HG02763 (cell line): ENCODE measurements at regions not wholly inside any gene's neighbourhood (a gene's known extent, or its start where the extent isn't known, plus 50 kb on each side); places are given as distances from the start of the nearest gene placed in this dataset.
"Not testable (repeated sequence)": the region's sequence is repeated elsewhere in the genome, so short reads cannot be mapped to it uniquely, and the experiment has no call there.

Source experiments
- ATAC-seq: cut with Tn5 transposase; IDR thresholded peaks from one replicate; pipeline ENCODE4 v1.9.1; 2021; ENCODE audit warnings: mild to moderate bottlenecking, moderate library complexity; ENCODE audit not compliant: unreplicated experiment

- ATAC-seq, result peak; percentile 65
These were observed 404.4 kb downstream of the SLC6A15 start for GRCh38 chr12:84507956-84508850.

- ATAC-seq, result no peak
These were observed 406.3 kb downstream of the SLC6A15 start for GRCh38 chr12:84506282-84506681.

- ATAC-seq, result peak; percentile 81
These were observed 409.5 kb downstream of the SLC6A15 start for GRCh38 chr12:84502907-84503787.

- no peak for ATAC-seq
These were observed 410.3 kb downstream of the SLC6A15 start for GRCh38 chr12:84502180-84502860.

GRCh38 chr12:84497819-84498218 is 414.8 kb downstream of the SLC6A15 start:
- no peak for ATAC-seq

GRCh38 chr12:84495711-84496110 is 416.9 kb downstream of the SLC6A15 start:
- no peak for ATAC-seq

- ATAC-seq, result no peak
These were observed 420.2 kb downstream of the SLC6A15 start for GRCh38 chr12:84492351-84492883.

- ATAC-seq, result no peak
These were observed 427.8 kb downstream of the SLC6A15 start for GRCh38 chr12:84484798-84485197.

- ATAC-seq, result no peak
These were observed 431.8 kb downstream of the SLC6A15 start for GRCh38 chr12:84480803-84481202.

- no peak for ATAC-seq
These were observed 442.2 kb downstream of the SLC6A15 start for GRCh38 chr12:84470361-84470760.

GRCh38 chr12:84464616-84465015 is 448.0 kb downstream of the SLC6A15 start:
- no peak for ATAC-seq

- no peak for ATAC-seq
These were observed 448.7 kb downstream of the SLC6A15 start for GRCh38 chr12:84463741-84464495.

- ATAC-seq, result no peak
These were observed 457.0 kb downstream of the SLC6A15 start for GRCh38 chr12:84455598-84455997.

GRCh38 chr12:84446478-84446877 is 466.1 kb downstream of the SLC6A15 start:
- not testable (repeated sequence) for ATAC-seq

- no peak for ATAC-seq
These were observed 476.5 kb downstream of the SLC6A15 start for GRCh38 chr12:84436134-84436533.

- ATAC-seq, result no peak
These were observed 476.9 kb downstream of the SLC6A15 start for GRCh38 chr12:84435682-84436081.

- ATAC-seq, result no peak
These were observed 490.3 kb downstream of the SLC6A15 start for GRCh38 chr12:84422340-84422739.

GRCh38 chr12:84421103-84421502 is 491.5 kb downstream of the SLC6A15 start:
- peak; percentile 44 for ATAC-seq

GRCh38 chr12:84416626-84417025 is 496.0 kb downstream of the SLC6A15 start:
- no peak for ATAC-seq

GRCh38 chr12:84415946-84416345 is 496.7 kb downstream of the SLC6A15 start:
- ATAC-seq, result no peak
